Activated naive CD4-positive, alpha-beta T cell treated with anti-CD3 and anti-CD28 coated beads, Interleukin-2, amount 50 U/mL, for 24 hours (primary cell): ENCODE measurements at regions not wholly inside any gene's neighbourhood (a gene's known extent, or its start where the extent isn't known, plus 50 kb on each side); places are given as distances from the start of the nearest gene placed in this dataset.

Experiments
- H3K27ac Mint-ChIP-seq: one replicate; pipeline ENCODE4 v1.8.0; 2021; ENCODE audit warnings: mild to moderate bottlenecking, mixed read lengths
- H3K27me3 Mint-ChIP-seq: one replicate; pipeline ENCODE4 v1.8.0; 2021; ENCODE audit warnings: mixed read lengths
- H3K36me3 Mint-ChIP-seq: one replicate; pipeline ENCODE4 v1.8.0; 2021; ENCODE audit warnings: mixed read lengths
- H3K4me1 Mint-ChIP-seq: one replicate; pipeline ENCODE4 v1.8.0; 2021; ENCODE audit warnings: mixed read lengths
- H3K4me3 Mint-ChIP-seq: one replicate; pipeline ENCODE4 v1.8.0; 2021; ENCODE audit warnings: mild to moderate bottlenecking, mixed read lengths
- H3K9me3 Mint-ChIP-seq: one replicate; pipeline ENCODE4 v1.8.0; 2021; ENCODE audit warnings: mixed read lengths

GRCh38 chr1:193318347-193318746 is 131.9 kb upstream of the B3GALT2 start:
- Mint-ChIP-seq H3K27me3 (no peaks in the 10 kb centered on the region), H3K4me3 (no peak overlapping the region), H3K36me3 (no peaks in the 10 kb centered on the region), H3K27ac (no peak overlapping the region), H3K9me3 (peaks cover 9% of the 10 kb centered on the region), H3K4me1 (no peaks in the 10 kb centered on the region)

- Mint-ChIP-seq H3K27ac (peak overlapping the region; percentile 25), H3K9me3 (no peaks in the 10 kb centered on the region), H3K27me3 (no peaks in the 10 kb centered on the region), H3K4me1 (peaks cover 17% of the 10 kb centered on the region), H3K4me3 (no peak overlapping the region), H3K36me3 (no peaks in the 10 kb centered on the region)
Measured at GRCh38 chr1:193313354-193314140, 127.1 kb upstream of the B3GALT2 start.

- H3K4me3 Mint-ChIP-seq, result no peak overlapping the region
- H3K9me3 Mint-ChIP-seq, result no peaks in the 10 kb centered on the region
- H3K4me1 Mint-ChIP-seq, result peaks cover 17% of the 10 kb centered on the region
- no peak overlapping the region for H3K27ac Mint-ChIP-seq
- H3K27me3 Mint-ChIP-seq, result no peaks in the 10 kb centered on the region
- H3K36me3 Mint-ChIP-seq, result no peaks in the 10 kb centered on the region
Measured at GRCh38 chr1:193312432-193312831, 126.0 kb upstream of the B3GALT2 start.

- Mint-ChIP-seq H3K27me3 (no peaks in the 10 kb centered on the region), H3K9me3 (no peaks in the 10 kb centered on the region), H3K4me3 (no peak overlapping the region), H3K27ac (no peak overlapping the region), H3K4me1 (peaks cover 17% of the 10 kb centered on the region), H3K36me3 (no peaks in the 10 kb centered on the region)
Measured at GRCh38 chr1:193311226-193311948, 125.0 kb upstream of the B3GALT2 start.

- Mint-ChIP-seq H3K36me3 (no peaks in the 10 kb centered on the region), H3K27me3 (no peaks in the 10 kb centered on the region), H3K4me3 (no peak overlapping the region), H3K9me3 (no peaks in the 10 kb centered on the region), H3K27ac (no peak overlapping the region), H3K4me1 (peaks cover 17% of the 10 kb centered on the region)
Measured at GRCh38 chr1:193310564-193310963, 124.2 kb upstream of the B3GALT2 start.

GRCh38 chr1:193309936-193310475 is 123.6 kb upstream of the B3GALT2 start:
- no peak overlapping the region for H3K4me3 Mint-ChIP-seq

GRCh38 chr1:193308438-193308837 is 122.0 kb upstream of the B3GALT2 start:
- Mint-ChIP-seq H3K4me1 (peaks cover 17% of the 10 kb centered on the region), H3K4me3 (no peak overlapping the region), H3K9me3 (no peaks in the 10 kb centered on the region), H3K27me3 (no peaks in the 10 kb centered on the region), H3K27ac (no peak overlapping the region), H3K36me3 (no peaks in the 10 kb centered on the region)

More at GRCh38 chr1:193309936-193310475, 123.6 kb upstream of the B3GALT2 start:
- H3K27me3 Mint-ChIP-seq, result no peaks in the 10 kb centered on the region
- no peaks in the 10 kb centered on the region for H3K9me3 Mint-ChIP-seq
- no peaks in the 10 kb centered on the region for H3K36me3 Mint-ChIP-seq
- H3K4me1 Mint-ChIP-seq, result peaks cover 17% of the 10 kb centered on the region
- no peak overlapping the region for H3K27ac Mint-ChIP-seq

- peak overlapping the region; percentile 6 for H3K27ac Mint-ChIP-seq
- H3K4me1 Mint-ChIP-seq, result peaks cover 14% of the 10 kb centered on the region
- H3K27me3 Mint-ChIP-seq, result no peaks in the 10 kb centered on the region
- H3K9me3 Mint-ChIP-seq, result no peaks in the 10 kb centered on the region
- H3K4me3 Mint-ChIP-seq, result no peak overlapping the region
- H3K36me3 Mint-ChIP-seq, result no peaks in the 10 kb centered on the region
Measured at GRCh38 chr1:193306430-193306829, 120.0 kb upstream of the B3GALT2 start.
